ENCODE measurements at regions not wholly inside any gene's neighbourhood (a gene's known extent, or its start where the extent isn't known, plus 50 kb on each side); places are given as distances from the start of the nearest gene placed in this dataset.

DNA sequence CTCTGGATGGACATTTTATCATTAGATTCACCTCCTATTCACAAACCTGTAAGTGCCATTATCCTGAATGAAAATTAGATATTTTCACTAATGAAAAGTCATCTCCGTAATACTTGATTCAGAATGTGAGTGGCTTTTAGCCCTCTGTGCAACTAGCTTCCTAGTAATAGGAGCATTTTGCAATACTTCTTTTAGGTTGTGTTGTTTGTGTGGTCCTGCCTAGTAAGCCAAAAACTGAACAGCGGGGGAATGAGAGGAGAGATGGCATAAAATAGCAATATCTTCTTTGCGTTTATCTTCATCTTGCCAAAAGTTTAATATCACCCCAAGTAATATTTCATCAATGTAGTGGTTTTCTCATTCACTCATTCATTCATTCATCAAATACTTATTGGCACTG is 507.5 kb upstream of the CELF2 start (continued):
- TF ChIP-seq, protein P1, sequence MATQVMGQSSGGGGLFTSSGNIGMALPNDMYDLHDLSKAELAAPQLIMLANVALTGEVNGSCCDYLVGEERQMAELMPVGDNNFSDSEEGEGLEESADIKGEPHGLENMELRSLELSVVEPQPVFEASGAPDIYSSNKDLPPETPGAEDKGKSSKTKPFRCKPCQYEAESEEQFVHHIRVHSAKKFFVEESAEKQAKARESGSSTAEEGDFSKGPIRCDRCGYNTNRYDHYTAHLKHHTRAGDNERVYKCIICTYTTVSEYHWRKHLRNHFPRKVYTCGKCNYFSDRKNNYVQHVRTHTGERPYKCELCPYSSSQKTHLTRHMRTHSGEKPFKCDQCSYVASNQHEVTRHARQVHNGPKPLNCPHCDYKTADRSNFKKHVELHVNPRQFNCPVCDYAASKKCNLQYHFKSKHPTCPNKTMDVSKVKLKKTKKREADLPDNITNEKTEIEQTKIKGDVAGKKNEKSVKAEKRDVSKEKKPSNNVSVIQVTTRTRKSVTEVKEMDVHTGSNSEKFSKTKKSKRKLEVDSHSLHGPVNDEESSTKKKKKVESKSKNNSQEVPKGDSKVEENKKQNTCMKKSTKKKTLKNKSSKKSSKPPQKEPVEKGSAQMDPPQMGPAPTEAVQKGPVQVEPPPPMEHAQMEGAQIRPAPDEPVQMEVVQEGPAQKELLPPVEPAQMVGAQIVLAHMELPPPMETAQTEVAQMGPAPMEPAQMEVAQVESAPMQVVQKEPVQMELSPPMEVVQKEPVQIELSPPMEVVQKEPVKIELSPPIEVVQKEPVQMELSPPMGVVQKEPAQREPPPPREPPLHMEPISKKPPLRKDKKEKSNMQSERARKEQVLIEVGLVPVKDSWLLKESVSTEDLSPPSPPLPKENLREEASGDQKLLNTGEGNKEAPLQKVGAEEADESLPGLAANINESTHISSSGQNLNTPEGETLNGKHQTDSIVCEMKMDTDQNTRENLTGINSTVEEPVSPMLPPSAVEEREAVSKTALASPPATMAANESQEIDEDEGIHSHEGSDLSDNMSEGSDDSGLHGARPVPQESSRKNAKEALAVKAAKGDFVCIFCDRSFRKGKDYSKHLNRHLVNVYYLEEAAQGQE (IDR thresholded peaks at IDR 0.05; ENCODE audit: low read depth), result no peak
- TF ChIP-seq RAD21 (IDR thresholded peaks at IDR 0.05; ENCODE audit: low read depth) (no peak), TCF7L2 (IDR thresholded peaks at IDR 0.05; ENCODE audit: borderline replicate concordance, extremely low read depth, insufficient read depth, insufficient read length) (no peak), JUND (IDR thresholded peaks at IDR 0.05) (no peak), ATF3 (IDR thresholded peaks at IDR 0.05) (no peak), SRF (IDR thresholded peaks at IDR 0.05; ENCODE audit: low read depth) (no peak), SP1 (IDR thresholded peaks at IDR 0.05; ENCODE audit: low read depth) (no peak), ZFX (IDR thresholded peaks at IDR 0.05) (no peak), YY1 (IDR thresholded peaks at IDR 0.05; ENCODE audit: extremely low read depth, insufficient replicate concordance, low read depth, low read length) (no peak), EZH2 (IDR thresholded peaks at IDR 0.05) (no peak), EGR1 (IDR thresholded peaks at IDR 0.05; ENCODE audit: low read depth) (no peak), MAX (IDR thresholded peaks at IDR 0.05) (no peak)

DNA sequence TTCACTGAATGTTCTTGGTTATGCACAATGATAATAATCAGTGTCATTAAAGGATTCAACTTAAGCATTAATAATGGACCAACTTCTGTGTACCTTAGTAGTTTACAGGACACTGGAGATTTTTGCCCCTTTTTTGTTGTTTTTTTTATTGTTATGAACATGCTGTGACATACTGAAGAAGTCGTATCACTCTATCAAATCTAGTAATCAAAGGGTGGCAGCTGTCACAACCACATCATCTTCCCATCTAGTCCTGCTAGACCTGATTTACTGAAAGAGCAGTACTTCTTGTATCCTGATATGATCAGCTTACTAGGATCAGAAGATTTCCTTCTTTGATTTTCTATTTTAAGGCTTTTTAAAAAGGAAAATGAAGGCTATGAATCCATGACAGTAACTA is 504.6 kb upstream of the CELF2 start:
- intact Hi-C loops (cut with micrococcal nuclease), result no loop called here
- Histone ChIP-seq H3K36me3 (ENCODE audit: control insufficient read depth in 1 of 2, insufficient read depth in 2 of 2, low read length in 2 of 2) (no peaks in the 10 kb centered on the region), H3K4me2 (ENCODE audit: low read length) (no peak overlapping the region), H3K27me3 (ENCODE audit: insufficient read depth, low read length) (no peaks in the 10 kb centered on the region), H3K9me3 (ENCODE audit: control insufficient read depth in 1 of 2, insufficient read depth in 1 of 2, low read depth in 1 of 2, low read length in 2 of 2) (peaks cover 17 to 19% of the 10 kb centered on the region in 2 experiments; a peak in 2 of 4 replicates), H3K4me1 (ENCODE audit: control insufficient read depth in 1 of 2, insufficient read depth in 2 of 2, low read length in 2 of 2) (no peaks in the 10 kb centered on the region), H3K4me3 (replicated peaks in 1 of 2; ENCODE audit: low read depth in 1 of 2, low read length in 2 of 2) (no peak overlapping the region), H4K20me1 (ENCODE audit: insufficient read depth) (no peaks in the 10 kb centered on the region), H3K27ac (ENCODE audit: low read depth, low read length) (no peak overlapping the region), H2AFZ (ENCODE audit: low read depth, low read length, poor library complexity, severe bottlenecking) (no peak overlapping the region), H3K79me2 (ENCODE audit: insufficient read depth, low read length) (no peaks in the 10 kb centered on the region), H3K9ac (ENCODE audit: low read length) (no peak overlapping the region), H3K9me2 (ENCODE audit: insufficient read depth) (no peaks in the 10 kb centered on the region)
- DNase-seq (ENCODE audit: low read depth, low spot score) (no peak), ATAC-seq (no peak)
- POLR2A ChIA-PET, result no interaction called here
- CTCF ChIA-PET, result no interaction called here
- TF ChIP-seq ELF1 (IDR thresholded peaks at IDR 0.05; ENCODE audit: borderline replicate concordance, low read depth), result no peak
- TF ChIP-seq YY1 (IDR thresholded peaks at IDR 0.05; ENCODE audit: extremely low read depth, insufficient replicate concordance, low read depth, low read length), result no peak
- TF ChIP-seq, protein P1 (IDR thresholded peaks at IDR 0.05; ENCODE audit: low read depth), result no peak
- no peak for TF ChIP-seq JUND (IDR thresholded peaks at IDR 0.05)
- no peak for TF ChIP-seq EZH2 (IDR thresholded peaks at IDR 0.05)
- no peak for TF ChIP-seq SIN3A (IDR thresholded peaks at IDR 0.05; ENCODE audit: low read depth)
- no peak for TF ChIP-seq RAD21 (IDR thresholded peaks at IDR 0.05; ENCODE audit: low read depth)
- no peak for TF ChIP-seq CBX3 (IDR thresholded peaks at IDR 0.05; ENCODE audit: low read depth)
- no peak for TF ChIP-seq FOSL1 (IDR thresholded peaks at IDR 0.05; ENCODE audit: low read depth)
- TF ChIP-seq POLR2A (IDR thresholded peaks at IDR 0.05; ENCODE audit: borderline replicate concordance, extremely low read depth, insufficient read depth, insufficient read length), result no peak
- no peak for TF ChIP-seq SP1 (IDR thresholded peaks at IDR 0.05; ENCODE audit: low read depth)
- TF ChIP-seq EZH2phosphoT487 (IDR thresholded peaks at IDR 0.05; ENCODE audit: borderline replicate concordance), result no peak
- RAD21 ChIA-PET (ENCODE audit: low non-redundant PET in 1 of 2, low total read pairs in 2 of 2, uncharacterized antibody in 2 of 2, unreplicated experiment in 2 of 2), result no interaction called here
- BruUV-seq (replicated peaks), result no TSS peak

Measured in HCT116 (cell line).